DND-41 (cell line): ENCODE measurements at regions not wholly inside any gene's neighbourhood (a gene's known extent, or its start where the extent isn't known, plus 50 kb on each side); places are given as distances from the start of the nearest gene placed in this dataset.

Experiments
- ATAC-seq: fragments of 200-7000 bp; cut with Tn5 transposase; 3 replicates; pipeline ENCODE4 v1.9.1; 2021; ENCODE audit warnings: low read depth; ENCODE audit not compliant: insufficient read depth
- DNase-seq: peaks from one replicate; pipeline ENCODE4 v3.0.0-alpha.2; 2020
- H2AFZ ChIP-seq: 2 replicates; pipeline ENCODE4 v1.6.0; 2012; ENCODE audit warnings: low read depth, low read length
- H3K27ac ChIP-seq: 2 replicates; pipeline ENCODE4 v1.5.1; 2012; ENCODE audit warnings: low read length, inconsistent platforms
- H3K27me3 ChIP-seq: fragments of 200-600 bp; sonication (generic); 2 replicates; pipeline ENCODE4 v1.6.0; 2012; ENCODE audit warnings: low read length, mild to moderate bottlenecking, inconsistent platforms; ENCODE audit not compliant: insufficient read depth, poor library complexity
- H3K36me3 ChIP-seq: 2 replicates; pipeline ENCODE4 v1.5.1; 2012; ENCODE audit warnings: low read length, inconsistent platforms; ENCODE audit not compliant: insufficient read depth
- H3K4me1 ChIP-seq: 2 replicates; pipeline ENCODE4 v1.5.1; 2012; ENCODE audit warnings: mild to moderate bottlenecking, low read length; ENCODE audit not compliant: insufficient read depth
- H3K4me2 ChIP-seq: 2 replicates; pipeline ENCODE4 v1.6.0; 2012; ENCODE audit warnings: mild to moderate bottlenecking, moderate library complexity, low read length, inconsistent platforms; ENCODE audit not compliant: insufficient read depth
- H3K4me3 ChIP-seq, 2 experiments: fragments of 200-600 bp in 1 of 2; shearing (Covaris generic) in 1 of 2; 2 replicates each; pipeline ENCODE4 v1.5.1; 2012 to 2016; ENCODE audit warnings: inconsistent platforms in 2 of 2, low read length in 2 of 2, mild to moderate bottlenecking in 2 of 2, low read depth in 1 of 2, moderate library complexity in 1 of 2
- H3K79me2 ChIP-seq: 2 replicates; pipeline ENCODE4 v1.6.0; 2012; ENCODE audit warnings: low read length, inconsistent platforms; ENCODE audit not compliant: insufficient read depth
- H3K9ac ChIP-seq: 2 replicates; pipeline ENCODE4 v1.6.0; 2012; ENCODE audit warnings: low read depth, mild to moderate bottlenecking, inconsistent platforms, low read length, moderate library complexity
- H3K9me3 ChIP-seq: 2 replicates; pipeline ENCODE4 v1.5.1; 2012; ENCODE audit warnings: low read length, moderate library complexity, mild to moderate bottlenecking, inconsistent platforms; ENCODE audit not compliant: insufficient read depth, severe bottlenecking
- H4K20me1 ChIP-seq: 2 replicates; pipeline ENCODE4 v1.6.0; 2012; ENCODE audit warnings: low read length; ENCODE audit not compliant: insufficient read depth
- EZH2 ChIP-seq: IDR thresholded peaks from 3 replicates; pipeline ENCODE4 v1.6.1; 2012; ENCODE audit warnings: borderline replicate concordance, low read depth, mild to moderate bottlenecking, moderate library complexity, low read length, inconsistent platforms; ENCODE audit not compliant: severe bottlenecking
- TF ChIP-seq, protein P1 (sequence below): IDR thresholded peaks from 2 replicates; pipeline ENCODE4 v1.5.1; 2012; ENCODE audit warnings: borderline replicate concordance, low read length, moderate library complexity, mild to moderate bottlenecking; ENCODE audit not compliant: poor library complexity, severe bottlenecking; ENCODE audit errors: extremely low read depth

DNA sequence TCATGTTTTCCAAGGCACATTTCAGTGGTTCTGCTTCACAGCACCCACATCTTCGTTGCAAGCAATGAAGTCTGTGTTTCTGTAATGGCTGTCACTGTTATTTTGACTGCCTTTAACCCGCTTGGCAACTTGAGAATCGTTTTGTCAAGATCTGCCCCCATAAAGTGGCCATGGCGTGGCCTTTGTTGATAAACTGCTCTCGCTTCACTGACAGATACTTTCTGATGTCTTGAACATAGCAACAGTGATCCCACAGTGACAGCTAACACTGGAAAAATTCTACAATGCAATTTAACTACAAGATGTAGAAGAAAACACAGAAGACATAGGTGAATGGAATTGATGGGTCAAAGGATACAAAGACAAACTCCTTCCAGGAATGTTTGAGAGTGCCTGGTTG is 184.2 kb downstream of the KLHL28 start:
- DNase-seq (no peak), ATAC-seq (no peak)
- no peak overlapping the region for H3K27ac ChIP-seq
- no peak overlapping the region for H3K9ac ChIP-seq
- H3K4me1 ChIP-seq: no peaks in the 10 kb centered on the region
- no peak overlapping the region for H2AFZ ChIP-seq
- H3K27me3 ChIP-seq: peaks cover 6% of the 10 kb centered on the region
- no peak for TF ChIP-seq EZH2
- TF ChIP-seq, protein P1, sequence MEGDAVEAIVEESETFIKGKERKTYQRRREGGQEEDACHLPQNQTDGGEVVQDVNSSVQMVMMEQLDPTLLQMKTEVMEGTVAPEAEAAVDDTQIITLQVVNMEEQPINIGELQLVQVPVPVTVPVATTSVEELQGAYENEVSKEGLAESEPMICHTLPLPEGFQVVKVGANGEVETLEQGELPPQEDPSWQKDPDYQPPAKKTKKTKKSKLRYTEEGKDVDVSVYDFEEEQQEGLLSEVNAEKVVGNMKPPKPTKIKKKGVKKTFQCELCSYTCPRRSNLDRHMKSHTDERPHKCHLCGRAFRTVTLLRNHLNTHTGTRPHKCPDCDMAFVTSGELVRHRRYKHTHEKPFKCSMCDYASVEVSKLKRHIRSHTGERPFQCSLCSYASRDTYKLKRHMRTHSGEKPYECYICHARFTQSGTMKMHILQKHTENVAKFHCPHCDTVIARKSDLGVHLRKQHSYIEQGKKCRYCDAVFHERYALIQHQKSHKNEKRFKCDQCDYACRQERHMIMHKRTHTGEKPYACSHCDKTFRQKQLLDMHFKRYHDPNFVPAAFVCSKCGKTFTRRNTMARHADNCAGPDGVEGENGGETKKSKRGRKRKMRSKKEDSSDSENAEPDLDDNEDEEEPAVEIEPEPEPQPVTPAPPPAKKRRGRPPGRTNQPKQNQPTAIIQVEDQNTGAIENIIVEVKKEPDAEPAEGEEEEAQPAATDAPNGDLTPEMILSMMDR: no peak
- H3K9me3 ChIP-seq: no peaks in the 10 kb centered on the region
- no peak overlapping the region for H3K4me3 ChIP-seq
- no peaks in the 10 kb centered on the region for H4K20me1 ChIP-seq
- no peaks in the 10 kb centered on the region for H3K79me2 ChIP-seq
- H3K36me3 ChIP-seq: no peaks in the 10 kb centered on the region
- H3K4me2 ChIP-seq: no peak overlapping the region

DNA sequence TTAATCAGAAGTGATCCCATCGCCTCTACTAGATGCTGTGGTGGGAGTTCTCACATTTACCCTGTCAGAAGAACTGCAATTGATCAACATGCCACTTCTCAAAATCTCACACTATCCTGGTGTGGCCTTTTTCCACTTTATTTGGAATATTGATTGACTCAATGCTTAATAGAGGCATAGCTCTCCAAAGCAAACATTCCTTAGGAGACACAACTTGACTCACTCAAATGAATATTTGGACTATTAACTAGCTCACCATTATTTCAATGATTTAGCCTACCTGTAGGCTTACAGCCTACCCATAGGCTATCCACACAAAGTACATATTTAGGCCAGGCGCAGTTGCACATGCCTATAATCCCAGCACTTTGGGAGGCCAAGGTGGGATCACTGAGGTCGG is 186.5 kb downstream of the KLHL28 start:
- Histone ChIP-seq H3K4me1 (no peaks in the 10 kb centered on the region), H3K79me2 (no peaks in the 10 kb centered on the region), H4K20me1 (no peaks in the 10 kb centered on the region), H3K4me3 (no peak overlapping the region), H3K27ac (no peak overlapping the region), H3K4me2 (no peak overlapping the region), H3K9me3 (no peaks in the 10 kb centered on the region), H3K9ac (no peak overlapping the region), H3K27me3 (peaks cover 6% of the 10 kb centered on the region), H2AFZ (no peak overlapping the region), H3K36me3 (no peaks in the 10 kb centered on the region)
- TF ChIP-seq, protein P1: no peak
- TF ChIP-seq EZH2: no peak
- DNase-seq (no peak), ATAC-seq (no peak)

DNA sequence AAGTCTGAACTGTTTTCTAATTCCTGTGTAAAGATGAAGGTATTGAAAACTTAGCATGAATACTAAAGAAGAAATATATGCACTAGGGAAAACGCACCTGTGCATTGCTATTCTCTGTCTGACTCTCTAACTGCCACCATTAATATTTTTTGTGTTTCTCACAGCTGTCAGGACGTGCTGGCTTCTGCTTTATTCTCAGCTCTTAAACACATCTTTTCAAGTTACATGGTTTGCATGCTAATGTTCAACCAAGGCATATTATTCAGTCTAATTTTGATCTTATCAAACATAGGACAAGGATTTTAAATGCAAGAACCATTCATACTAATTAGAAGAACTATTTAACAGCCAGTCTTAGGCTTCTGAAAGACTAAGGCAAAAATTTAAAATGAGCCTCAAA is 187.4 kb downstream of the KLHL28 start:
- no peaks in the 10 kb centered on the region for H3K79me2 ChIP-seq
- no peaks in the 10 kb centered on the region for H3K9me3 ChIP-seq
- ATAC-seq (no peak), DNase-seq (no peak)
- no peaks in the 10 kb centered on the region for H4K20me1 ChIP-seq
- peaks cover 6% of the 10 kb centered on the region for H3K27me3 ChIP-seq
- H3K4me3 ChIP-seq: no peak overlapping the region
- H3K27ac ChIP-seq: no peak overlapping the region
- H3K4me2 ChIP-seq: no peak overlapping the region
- H3K36me3 ChIP-seq: no peaks in the 10 kb centered on the region
- no peak overlapping the region for H2AFZ ChIP-seq
- H3K9ac ChIP-seq: no peak overlapping the region
- TF ChIP-seq, protein P1: no peak
- H3K4me1 ChIP-seq: no peaks in the 10 kb centered on the region

DNA sequence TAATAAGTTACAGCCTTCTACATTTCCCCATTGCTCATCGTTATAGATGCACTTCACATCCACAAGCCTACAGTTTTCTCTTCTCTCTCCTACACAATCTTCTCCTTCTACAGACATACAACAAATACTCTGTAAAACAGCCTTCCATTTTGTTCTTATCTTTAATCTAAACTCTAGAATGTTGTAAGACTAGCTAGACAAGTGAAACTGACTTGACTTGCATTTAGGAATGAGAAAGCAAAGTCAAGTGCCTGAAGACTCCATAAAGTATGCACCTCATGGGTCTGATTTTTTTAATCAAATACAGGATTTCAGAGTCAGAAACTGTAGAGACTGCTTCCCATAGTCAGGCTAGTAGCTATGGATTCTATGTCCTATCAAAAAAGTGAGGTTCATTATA is 190.3 kb downstream of the KLHL28 start:
- Histone ChIP-seq H2AFZ (no peak overlapping the region), H4K20me1 (no peaks in the 10 kb centered on the region), H3K4me3 (no peak overlapping the region), H3K4me1 (no peaks in the 10 kb centered on the region), H3K36me3 (no peaks in the 10 kb centered on the region), H3K9me3 (no peaks in the 10 kb centered on the region), H3K4me2 (no peak overlapping the region), H3K27ac (no peak overlapping the region), H3K27me3 (peaks cover 6% of the 10 kb centered on the region), H3K9ac (no peak overlapping the region), H3K79me2 (no peaks in the 10 kb centered on the region)
- DNase-seq (no peak), ATAC-seq (no peak)
- TF ChIP-seq, protein P1: no peak
- no peak for TF ChIP-seq EZH2
